ENCODE measurements at regions not wholly inside any gene's neighbourhood (a gene's known extent, or its start where the extent isn't known, plus 50 kb on each side); places are given as distances from the start of the nearest gene placed in this dataset.
"Not testable (repeated sequence)": the region's sequence is repeated elsewhere in the genome, so short reads cannot be mapped to it uniquely, and the experiment has no call there.

- no peak for DNase-seq
Observed at GRCh38 chr13:87255394-87255793, 415.8 kb upstream of the SLITRK5 start.

- DNase-seq, result no peak
Observed at GRCh38 chr13:87259479-87260083, 411.6 kb upstream of the SLITRK5 start.

GRCh38 chr13:87274209-87274819, 396.9 kb upstream of the SLITRK5 start:
- peak; percentile 34 for DNase-seq

DNA sequence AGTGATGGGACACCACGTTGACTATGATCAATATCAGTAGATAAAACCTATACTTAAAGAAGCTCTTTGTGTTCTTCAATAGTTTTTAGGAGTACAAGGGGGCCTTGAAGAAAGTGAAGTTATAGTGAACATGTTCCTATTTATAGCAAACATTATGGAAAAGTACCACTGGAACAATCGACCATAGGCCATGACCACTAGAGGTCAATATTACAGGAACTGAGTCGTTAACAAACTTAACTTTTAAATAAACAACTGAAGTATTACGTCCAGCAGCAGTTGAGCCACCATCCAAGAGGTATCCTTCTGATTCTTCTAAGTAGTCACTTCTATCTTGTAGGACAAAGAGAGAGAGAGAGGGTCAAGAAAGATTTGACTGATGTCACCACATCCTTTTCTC, 391.0 kb upstream of the SLITRK5 start:
- DNase-seq, result no peak

DNA sequence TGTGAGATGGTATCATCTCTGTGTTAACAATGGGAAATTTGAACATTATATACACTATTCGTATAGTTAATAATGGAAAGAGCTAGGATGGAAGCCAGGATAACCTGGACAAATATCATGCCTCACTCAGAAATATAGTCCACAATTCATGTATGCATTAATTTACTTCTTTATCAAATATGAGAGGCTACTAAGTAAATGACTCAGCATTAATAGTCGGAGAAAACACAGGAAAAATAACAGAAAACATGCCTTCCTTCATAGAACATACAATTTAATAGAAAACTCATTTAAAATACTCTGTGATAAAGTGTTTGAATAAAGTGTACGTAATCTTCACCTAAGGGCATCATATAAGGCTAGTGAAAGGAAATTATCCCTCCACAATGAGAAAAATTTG, 383.4 kb upstream of the SLITRK5 start:
- no peak for DNase-seq

- no peak for DNase-seq
Observed at GRCh38 chr13:87295636-87296035, 375.5 kb upstream of the SLITRK5 start.

DNA sequence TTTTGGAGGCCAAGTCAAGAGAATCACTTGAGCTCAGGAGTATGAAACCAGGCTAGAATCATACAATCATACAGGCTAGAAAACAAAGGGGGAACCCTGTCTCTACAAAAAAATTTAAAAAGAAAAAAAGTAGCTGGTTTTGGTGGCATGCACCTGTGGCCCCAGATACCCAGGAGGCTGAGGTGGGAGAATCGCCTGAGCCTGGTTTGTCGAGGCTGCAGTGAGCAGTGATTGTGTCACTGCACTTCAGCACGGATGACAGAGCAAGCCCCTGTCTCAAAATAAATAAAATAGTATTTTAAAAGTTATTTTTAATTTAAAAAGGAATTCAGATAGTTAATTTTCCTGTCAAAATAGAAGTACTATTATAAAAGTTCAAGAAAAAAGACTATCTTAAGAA, 369.1 kb upstream of the SLITRK5 start:
- no peak for DNase-seq

- DNase-seq, result no peak
Observed at GRCh38 chr13:87302931-87303330, 368.2 kb upstream of the SLITRK5 start.

DNA sequence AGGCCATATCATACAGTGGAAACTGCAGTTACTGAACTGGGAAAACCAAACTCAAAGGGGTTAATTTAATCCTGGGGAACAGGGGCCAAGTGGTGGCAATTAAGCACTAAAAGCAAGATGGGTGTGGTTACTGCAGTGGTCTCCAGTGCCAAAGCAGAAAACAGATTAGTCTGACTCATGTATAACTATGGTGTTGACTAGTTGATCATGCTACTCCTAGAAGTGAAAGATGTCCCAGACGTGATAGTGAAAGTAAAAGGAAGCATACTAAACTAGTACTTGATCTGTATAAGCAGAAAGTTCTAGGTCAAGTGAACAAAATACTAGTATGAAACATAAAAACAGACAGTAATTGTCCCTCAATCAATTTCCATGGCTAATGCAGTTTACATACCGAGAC, 360.0 kb upstream of the SLITRK5 start:
- DNase-seq, result no peak

DNA sequence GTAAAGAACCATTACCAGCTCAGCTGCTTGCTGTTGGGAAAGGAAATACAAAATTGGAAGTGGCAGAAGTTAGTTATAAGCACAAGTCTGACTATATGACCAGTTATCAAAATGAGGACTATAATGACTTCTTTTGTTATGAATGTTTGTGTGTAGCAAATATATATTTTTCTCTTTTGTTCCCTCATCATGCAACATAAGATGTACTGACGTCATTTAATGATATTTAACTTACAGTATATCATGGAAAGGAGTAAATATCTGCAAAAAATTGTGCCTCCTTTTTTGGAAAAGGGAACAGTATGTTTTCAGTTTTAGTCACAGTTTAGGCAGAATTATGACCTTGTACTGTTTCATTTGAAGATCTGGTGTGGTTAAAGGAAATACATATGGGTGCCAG, 356.3 kb upstream of the SLITRK5 start:
- no peak for DNase-seq

- DNase-seq, result no peak
Observed at GRCh38 chr13:87322386-87322785, 348.8 kb upstream of the SLITRK5 start.

- DNase-seq, result no peak
Observed at GRCh38 chr13:87324558-87324957, 346.6 kb upstream of the SLITRK5 start.

- DNase-seq, result no peak
Observed at GRCh38 chr13:87331178-87331577, 340.0 kb upstream of the SLITRK5 start.

GRCh38 chr13:87333599-87333998, 337.6 kb upstream of the SLITRK5 start:
- DNase-seq, result no peak

- no peak for DNase-seq
Observed at GRCh38 chr13:87334176-87334575, 337.0 kb upstream of the SLITRK5 start.

- not testable (repeated sequence) for DNase-seq
Observed at GRCh38 chr13:87336346-87336889, 334.8 kb upstream of the SLITRK5 start.

- DNase-seq, result no peak
Observed at GRCh38 chr13:87344176-87344575, 327.0 kb upstream of the SLITRK5 start.

- no peak for DNase-seq
Observed at GRCh38 chr13:87355451-87355850, 315.7 kb upstream of the SLITRK5 start.

GRCh38 chr13:87356314-87356713, 314.9 kb upstream of the SLITRK5 start:
- DNase-seq, result no peak

DNA sequence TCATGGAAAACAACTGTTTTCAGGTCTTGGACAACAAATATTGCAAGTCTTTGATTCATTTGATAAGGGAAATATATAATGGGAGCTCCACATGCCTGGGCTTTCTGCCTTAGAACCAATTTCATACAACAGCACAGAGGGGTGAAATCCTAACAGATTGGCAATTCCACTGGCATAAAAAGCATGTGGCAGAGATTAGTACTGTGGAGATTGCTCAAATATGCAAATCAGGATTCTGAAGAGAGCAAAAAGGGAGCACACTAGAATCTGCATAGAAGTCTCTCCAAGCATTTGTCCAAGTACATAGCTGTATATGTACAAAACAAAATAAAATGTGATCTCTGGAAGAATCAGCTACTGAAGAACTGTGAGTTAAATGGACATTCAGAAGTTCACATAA, 312.9 kb upstream of the SLITRK5 start:
- no peak for DNase-seq

DNA sequence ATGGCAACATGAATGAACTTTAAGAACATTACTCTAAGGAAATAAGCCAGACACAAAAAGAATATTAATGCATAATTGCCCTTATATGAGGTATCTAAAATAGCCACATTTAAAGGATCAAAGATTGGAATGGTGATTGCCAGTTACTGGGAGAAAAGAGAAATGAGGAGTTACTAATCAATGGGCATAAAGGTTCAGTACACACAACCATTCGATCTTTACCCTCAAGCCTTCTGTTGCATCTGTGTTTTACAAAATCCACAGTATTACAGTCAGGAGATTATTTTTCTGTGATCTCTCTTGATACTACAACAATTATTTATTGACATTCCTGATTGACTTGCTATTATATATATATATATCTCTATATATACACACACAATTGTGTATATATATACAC, 310.0 kb upstream of the SLITRK5 start:
- no peak for DNase-seq

- no peak for DNase-seq
Observed at GRCh38 chr13:87368639-87369038, 302.5 kb upstream of the SLITRK5 start.

GRCh38 chr13:87376081-87376480, 295.1 kb upstream of the SLITRK5 start:
- DNase-seq, result no peak

GRCh38 chr13:87384099-87384498, 287.1 kb upstream of the SLITRK5 start:
- DNase-seq, result no peak

GRCh38 chr13:87393358-87393757, 277.8 kb upstream of the SLITRK5 start:
- no peak for DNase-seq
